ENCODE measurements at regions not wholly inside any gene's neighbourhood (a gene's known extent, or its start where the extent isn't known, plus 50 kb on each side); places are given as distances from the start of the nearest gene placed in this dataset.
A peak's percentile ranks its signal among the peaks of the same experiment; 100 is the strongest.

- H3K27ac ChIP-seq: no peak overlapping the region
- TF ChIP-seq ZFX (IDR thresholded peaks at IDR 0.05) (no peak), CTCF (conservative IDR thresholded peaks at IDR 0.05) (no peak)
Measured at GRCh38 chr3:178406206-178406605, 130.0 kb upstream of the KCNMB2 start.

GRCh38 chr3:178415384-178415783 is 120.9 kb upstream of the KCNMB2 start:
- TF ChIP-seq CTCF (conservative IDR thresholded peaks at IDR 0.05): no peak
- TF ChIP-seq ZFX (IDR thresholded peaks at IDR 0.05): no peak

GRCh38 chr3:178417736-178418135 is 118.5 kb upstream of the KCNMB2 start:
- H3K27ac ChIP-seq: no peak overlapping the region
- TF ChIP-seq CTCF (conservative IDR thresholded peaks at IDR 0.05) (no peak), ZFX (IDR thresholded peaks at IDR 0.05) (no peak)

More at GRCh38 chr3:178415384-178415783, 120.9 kb upstream of the KCNMB2 start:
- no peak overlapping the region for H3K27ac ChIP-seq

- TF ChIP-seq ZFX (IDR thresholded peaks at IDR 0.05): no peak
- TF ChIP-seq CTCF (conservative IDR thresholded peaks at IDR 0.05): no peak
- no peak overlapping the region for H3K27ac ChIP-seq
Measured at GRCh38 chr3:178419071-178419470, 117.2 kb upstream of the KCNMB2 start.

- TF ChIP-seq CTCF (conservative IDR thresholded peaks at IDR 0.05) (no peak), ZFX (IDR thresholded peaks at IDR 0.05) (no peak)
- H3K27ac ChIP-seq: no peak overlapping the region
Measured at GRCh38 chr3:178420033-178420432, 116.2 kb upstream of the KCNMB2 start.

GRCh38 chr3:178421069-178421468 is 115.2 kb upstream of the KCNMB2 start:
- H3K27ac ChIP-seq: no peak overlapping the region

GRCh38 chr3:178422406-178422805 is 113.8 kb upstream of the KCNMB2 start:
- H3K27ac ChIP-seq: no peak overlapping the region
- TF ChIP-seq ZFX (IDR thresholded peaks at IDR 0.05): no peak
- TF ChIP-seq CTCF (conservative IDR thresholded peaks at IDR 0.05): peak; percentile 16; the same call in 1 of the 2 replicates

More at GRCh38 chr3:178421069-178421468, 115.2 kb upstream of the KCNMB2 start:
- TF ChIP-seq ZFX (IDR thresholded peaks at IDR 0.05): no peak
- no peak for TF ChIP-seq CTCF (conservative IDR thresholded peaks at IDR 0.05)

Measured in C4-2B (cell line).